Vagina (tissue), 2 donors: ENCODE measurements at regions not wholly inside any gene's neighbourhood (a gene's known extent, or its start where the extent isn't known, plus 50 kb on each side); places are given as distances from the start of the nearest gene placed in this dataset.

Source experiments
- CTCF ChIP-seq, 3 experiments: fragments of 450-650 bp in 2 of 3; fragments of 200-600 bp in 1 of 3; sonication (generic) in 1 of 3; IDR thresholded peaks; one replicate each; pipeline ENCODE4 v1.5.1; 2017 to 2019; ENCODE audit warnings: antibody characterized with exemption in 3 of 3, mild to moderate bottlenecking in 2 of 3, moderate library complexity in 2 of 3
- POLR2A ChIP-seq, 2 donors: fragments of 450-650 bp; IDR thresholded peaks; one replicate each; pipeline ENCODE4 v1.6.1; 2017; ENCODE audit warnings: antibody characterized with exemption in 2 of 2, mild to moderate bottlenecking in 2 of 2, moderate library complexity in 2 of 2
- POLR2AphosphoS5 ChIP-seq, 2 donors: sonication (generic); formaldehyde crosslinking; IDR thresholded peaks; one replicate each; pipeline ENCODE4 v1.9.0; 2017; ENCODE audit warnings: antibody characterized with exemption in 2 of 2, mild to moderate bottlenecking in 2 of 2, low read depth in 1 of 2; ENCODE audit not compliant: insufficient read depth in 1 of 2

DNA sequence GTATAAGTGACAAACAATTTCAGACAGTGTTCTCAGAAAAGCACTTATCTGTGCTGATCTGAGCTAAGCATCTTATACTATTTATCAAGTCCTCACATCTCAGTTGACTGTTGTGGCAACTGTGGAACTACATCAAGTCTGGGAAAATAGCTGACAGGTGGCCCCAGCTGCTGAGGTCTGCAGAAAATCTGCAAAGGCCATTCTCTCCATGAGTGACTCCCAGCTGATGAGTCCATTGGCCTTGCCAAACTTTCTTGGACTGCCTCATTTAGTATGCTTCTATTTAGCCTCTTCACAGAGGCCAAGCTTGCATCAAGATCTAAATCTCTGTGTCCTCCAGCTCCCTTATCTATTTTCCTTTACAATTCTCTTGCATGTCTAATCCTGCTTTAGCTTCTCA, 174.5 kb upstream of the RBM19 start:
- TF ChIP-seq CTCF (IDR thresholded peaks at IDR 0.05): no peak
- TF ChIP-seq POLR2AphosphoS5 (IDR thresholded peaks at IDR 0.05; ENCODE audit: insufficient read depth in 1 of 2, low read depth in 1 of 2): no peak
- TF ChIP-seq POLR2A (IDR thresholded peaks at IDR 0.05): no peak
